ENCODE measurements at regions not wholly inside any gene's neighbourhood (a gene's known extent, or its start where the extent isn't known, plus 50 kb on each side); places are given as distances from the start of the nearest gene placed in this dataset.

DNA sequence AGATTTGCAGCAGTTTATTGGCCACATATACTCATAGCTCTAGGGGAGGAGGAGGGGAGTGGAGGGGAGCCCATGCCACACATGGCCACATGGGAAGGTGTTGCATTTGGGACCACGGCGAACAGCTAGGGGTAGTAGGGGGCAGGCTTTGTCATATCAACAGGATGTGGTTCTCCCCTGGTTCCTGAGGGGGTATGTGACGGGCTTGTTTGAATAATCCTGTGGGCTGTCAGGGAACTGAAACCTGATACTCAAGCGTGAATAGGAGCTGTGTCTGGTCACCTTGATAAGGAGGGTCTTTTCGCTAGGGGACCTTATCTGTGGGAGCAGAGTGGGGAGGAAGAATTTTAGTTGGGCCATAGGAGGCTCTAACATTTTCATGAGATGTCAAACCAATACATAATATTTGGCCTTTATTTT, 264.7 kb downstream of the CTH start (continued):
- TF ChIP-seq CAMTA2 (CRISPR knock-in tag; conservative IDR thresholded peaks at IDR 0.05) = no peak
- peak in 1 of 2 experiments; percentile 70; a peak in 1 of 4 replicates for TF ChIP-seq SRF (CRISPR knock-in tag; IDR thresholded peaks at IDR 0.05)
- TF ChIP-seq, protein P1, sequence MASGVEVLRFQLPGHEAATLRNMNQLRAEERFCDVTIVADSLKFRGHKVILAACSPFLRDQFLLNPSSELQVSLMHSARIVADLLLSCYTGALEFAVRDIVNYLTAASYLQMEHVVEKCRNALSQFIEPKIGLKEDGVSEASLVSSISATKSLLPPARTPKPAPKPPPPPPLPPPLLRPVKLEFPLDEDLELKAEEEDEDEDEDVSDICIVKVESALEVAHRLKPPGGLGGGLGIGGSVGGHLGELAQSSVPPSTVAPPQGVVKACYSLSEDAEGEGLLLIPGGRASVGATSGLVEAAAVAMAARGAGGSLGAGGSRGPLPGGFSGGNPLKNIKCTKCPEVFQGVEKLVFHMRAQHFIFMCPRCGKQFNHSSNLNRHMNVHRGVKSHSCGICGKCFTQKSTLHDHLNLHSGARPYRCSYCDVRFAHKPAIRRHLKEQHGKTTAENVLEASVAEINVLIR (CRISPR knock-in tag; IDR thresholded peaks at IDR 0.05) = no peak
- TF ChIP-seq, protein P2, sequence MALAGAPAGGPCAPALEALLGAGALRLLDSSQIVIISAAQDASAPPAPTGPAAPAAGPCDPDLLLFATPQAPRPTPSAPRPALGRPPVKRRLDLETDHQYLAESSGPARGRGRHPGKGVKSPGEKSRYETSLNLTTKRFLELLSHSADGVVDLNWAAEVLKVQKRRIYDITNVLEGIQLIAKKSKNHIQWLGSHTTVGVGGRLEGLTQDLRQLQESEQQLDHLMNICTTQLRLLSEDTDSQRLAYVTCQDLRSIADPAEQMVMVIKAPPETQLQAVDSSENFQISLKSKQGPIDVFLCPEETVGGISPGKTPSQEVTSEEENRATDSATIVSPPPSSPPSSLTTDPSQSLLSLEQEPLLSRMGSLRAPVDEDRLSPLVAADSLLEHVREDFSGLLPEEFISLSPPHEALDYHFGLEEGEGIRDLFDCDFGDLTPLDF (CRISPR knock-in tag; IDR thresholded peaks at IDR 0.05) = no peak
- TF ChIP-seq RBFOX2 (IDR thresholded peaks at IDR 0.05; ENCODE audit: low read depth, low read length) = 0 out of 2 replicates have a peak, but pooled peaks have one; percentile 21
- TF ChIP-seq, protein P3, sequence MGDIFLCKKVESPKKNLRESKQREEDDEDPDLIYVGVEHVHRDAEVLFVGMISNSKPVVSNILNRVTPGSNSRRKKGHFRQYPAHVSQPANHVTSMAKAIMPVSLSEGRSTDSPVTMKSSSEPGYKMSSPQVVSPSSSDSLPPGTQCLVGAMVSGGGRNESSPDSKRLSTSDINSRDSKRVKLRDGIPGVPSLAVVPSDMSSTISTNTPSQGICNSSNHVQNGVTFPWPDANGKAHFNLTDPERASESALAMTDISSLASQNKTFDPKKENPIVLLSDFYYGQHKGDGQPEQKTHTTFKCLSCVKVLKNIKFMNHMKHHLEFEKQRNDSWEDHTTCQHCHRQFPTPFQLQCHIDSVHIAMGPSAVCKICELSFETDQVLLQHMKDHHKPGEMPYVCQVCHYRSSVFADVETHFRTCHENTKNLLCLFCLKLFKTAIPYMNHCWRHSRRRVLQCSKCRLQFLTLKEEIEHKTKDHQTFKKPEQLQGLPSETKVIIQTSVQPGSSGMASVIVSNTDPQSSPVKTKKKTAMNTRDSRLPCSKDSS (IDR thresholded peaks at IDR 0.05; ENCODE audit: low read depth, partially characterized antibody) = no peak
- TF ChIP-seq NFYB (IDR thresholded peaks at IDR 0.05; ENCODE audit: extremely low read depth, insufficient read length) = no peak
- TF ChIP-seq KLF6 (CRISPR knock-in tag; IDR thresholded peaks at IDR 0.05; ENCODE audit: borderline replicate concordance) = no peak
- TF ChIP-seq, protein P4, sequence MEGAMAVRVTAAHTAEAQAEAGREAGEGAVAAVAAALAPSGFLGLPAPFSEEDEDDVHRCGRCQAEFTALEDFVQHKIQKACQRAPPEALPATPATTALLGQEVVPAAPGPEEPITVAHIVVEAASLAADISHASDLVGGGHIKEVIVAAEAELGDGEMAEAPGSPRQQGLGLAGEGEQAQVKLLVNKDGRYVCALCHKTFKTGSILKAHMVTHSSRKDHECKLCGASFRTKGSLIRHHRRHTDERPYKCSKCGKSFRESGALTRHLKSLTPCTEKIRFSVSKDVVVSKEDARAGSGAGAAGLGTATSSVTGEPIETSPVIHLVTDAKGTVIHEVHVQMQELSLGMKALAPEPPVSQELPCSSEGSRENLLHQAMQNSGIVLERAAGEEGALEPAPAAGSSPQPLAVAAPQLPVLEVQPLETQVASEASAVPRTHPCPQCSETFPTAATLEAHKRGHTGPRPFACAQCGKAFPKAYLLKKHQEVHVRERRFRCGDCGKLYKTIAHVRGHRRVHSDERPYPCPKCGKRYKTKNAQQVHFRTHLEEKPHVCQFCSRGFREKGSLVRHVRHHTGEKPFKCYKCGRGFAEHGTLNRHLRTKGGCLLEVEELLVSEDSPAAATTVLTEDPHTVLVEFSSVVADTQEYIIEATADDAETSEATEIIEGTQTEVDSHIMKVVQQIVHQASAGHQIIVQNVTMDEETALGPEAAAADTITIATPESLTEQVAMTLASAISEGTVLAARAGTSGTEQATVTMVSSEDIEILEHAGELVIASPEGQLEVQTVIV (CRISPR knock-in tag; IDR thresholded peaks at IDR 0.05; ENCODE audit: borderline replicate concordance) = no peak
- no peak for TF ChIP-seq ZNF77 (CRISPR knock-in tag; IDR thresholded peaks at IDR 0.05)
- TF ChIP-seq, protein P5, sequence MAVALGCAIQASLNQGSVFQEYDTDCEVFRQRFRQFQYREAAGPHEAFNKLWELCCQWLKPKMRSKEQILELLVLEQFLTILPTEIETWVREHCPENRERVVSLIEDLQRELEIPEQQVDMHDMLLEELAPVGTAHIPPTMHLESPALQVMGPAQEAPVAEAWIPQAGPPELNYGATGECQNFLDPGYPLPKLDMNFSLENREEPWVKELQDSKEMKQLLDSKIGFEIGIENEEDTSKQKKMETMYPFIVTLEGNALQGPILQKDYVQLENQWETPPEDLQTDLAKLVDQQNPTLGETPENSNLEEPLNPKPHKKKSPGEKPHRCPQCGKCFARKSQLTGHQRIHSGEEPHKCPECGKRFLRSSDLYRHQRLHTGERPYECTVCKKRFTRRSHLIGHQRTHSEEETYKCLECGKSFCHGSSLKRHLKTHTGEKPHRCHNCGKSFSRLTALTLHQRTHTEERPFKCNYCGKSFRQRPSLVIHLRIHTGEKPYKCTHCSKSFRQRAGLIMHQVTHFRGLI (CRISPR knock-in tag; IDR thresholded peaks at IDR 0.05) = no peak
- TF ChIP-seq GTF2A2 (tag; IDR thresholded peaks at IDR 0.05) = no peak
- TF ChIP-seq, protein P6, sequence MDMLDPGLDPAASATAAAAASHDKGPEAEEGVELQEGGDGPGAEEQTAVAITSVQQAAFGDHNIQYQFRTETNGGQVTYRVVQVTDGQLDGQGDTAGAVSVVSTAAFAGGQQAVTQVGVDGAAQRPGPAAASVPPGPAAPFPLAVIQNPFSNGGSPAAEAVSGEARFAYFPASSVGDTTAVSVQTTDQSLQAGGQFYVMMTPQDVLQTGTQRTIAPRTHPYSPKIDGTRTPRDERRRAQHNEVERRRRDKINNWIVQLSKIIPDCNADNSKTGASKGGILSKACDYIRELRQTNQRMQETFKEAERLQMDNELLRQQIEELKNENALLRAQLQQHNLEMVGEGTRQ (CRISPR knock-in tag; IDR thresholded peaks at IDR 0.05) = no peak
- TF ChIP-seq ZNF644 (tag; IDR thresholded peaks at IDR 0.05; ENCODE audit: low read depth) = peak; percentile 66; the same call in 1 of the 2 replicates
- no peak for TF ChIP-seq TRIM28 (IDR thresholded peaks at IDR 0.05)
- peak; percentile 62; the same call in 1 of the 2 replicates for TF ChIP-seq ESRRA (IDR thresholded peaks at IDR 0.05; ENCODE audit: borderline replicate concordance, low read depth)
- TF ChIP-seq C11orf30 (IDR thresholded peaks at IDR 0.05; ENCODE audit: low read depth) = no peak
- no peak for TF ChIP-seq ZNF586 (CRISPR knock-in tag; conservative IDR thresholded peaks at IDR 0.05)
- TF ChIP-seq TEAD4 (IDR thresholded peaks at IDR 0.05; ENCODE audit: low read length) = peak; percentile 99
- TF ChIP-seq TEAD4 (CRISPR knock-in tag; IDR thresholded peaks at IDR 0.05; ENCODE audit: borderline replicate concordance) = no peak
- peak; percentile 92 for TF ChIP-seq NBN (IDR thresholded peaks at IDR 0.05; ENCODE audit: low read depth)

Measured in K562 (cell line).